ENCODE measurements at regions not wholly inside any gene's neighbourhood (a gene's known extent, or its start where the extent isn't known, plus 50 kb on each side); places are given as distances from the start of the nearest gene placed in this dataset.
"Not testable (repeated sequence)": the region's sequence is repeated elsewhere in the genome, so short reads cannot be mapped to it uniquely, and the experiment has no call there.

GRCh38 chr3:194941956-194942511 lies 256.4 kb downstream of the FAM43A start:
- DNase-seq (no peak), ATAC-seq (no peak)
- Mint-ChIP-seq H3K9me3 (no peaks in the 10 kb centered on the region), H3K36me3 (ENCODE audit: insufficient read depth) (no peaks in the 10 kb centered on the region), H3K4me1 (ENCODE audit: low read depth) (no peaks in the 10 kb centered on the region), H3K27me3 (ENCODE audit: low read depth) (peaks cover 8% of the 10 kb centered on the region), H3K4me3 (no peak overlapping the region)

DNA sequence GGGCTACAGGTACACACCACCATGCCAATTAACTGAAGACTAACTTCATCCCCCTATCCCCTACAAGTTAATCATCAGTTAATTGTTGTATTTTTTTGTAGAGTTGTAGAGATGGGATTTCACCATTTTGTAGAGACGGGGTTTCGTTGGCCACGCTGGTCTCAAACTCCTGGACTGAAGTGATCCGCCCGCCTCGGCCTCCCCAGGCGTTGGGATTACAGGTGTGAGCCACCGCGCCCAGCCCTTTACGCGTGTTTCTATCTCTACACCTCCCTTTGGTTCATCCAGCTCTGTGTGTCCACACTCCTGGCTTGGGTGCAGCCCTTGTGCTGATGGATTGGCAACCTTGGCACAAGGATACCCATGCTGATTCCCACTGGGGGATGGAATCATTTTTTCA lies 258.8 kb downstream of the FAM43A start:
- Mint-ChIP-seq H3K27me3 (ENCODE audit: low read depth) (peaks cover 6% of the 10 kb centered on the region), H3K4me1 (ENCODE audit: low read depth) (no peaks in the 10 kb centered on the region), H3K36me3 (ENCODE audit: insufficient read depth) (no peaks in the 10 kb centered on the region), H3K4me3 (no peak overlapping the region), H3K9me3 (peaks cover 8% of the 10 kb centered on the region)
- DNase-seq (no peak), ATAC-seq (no peak)

DNA sequence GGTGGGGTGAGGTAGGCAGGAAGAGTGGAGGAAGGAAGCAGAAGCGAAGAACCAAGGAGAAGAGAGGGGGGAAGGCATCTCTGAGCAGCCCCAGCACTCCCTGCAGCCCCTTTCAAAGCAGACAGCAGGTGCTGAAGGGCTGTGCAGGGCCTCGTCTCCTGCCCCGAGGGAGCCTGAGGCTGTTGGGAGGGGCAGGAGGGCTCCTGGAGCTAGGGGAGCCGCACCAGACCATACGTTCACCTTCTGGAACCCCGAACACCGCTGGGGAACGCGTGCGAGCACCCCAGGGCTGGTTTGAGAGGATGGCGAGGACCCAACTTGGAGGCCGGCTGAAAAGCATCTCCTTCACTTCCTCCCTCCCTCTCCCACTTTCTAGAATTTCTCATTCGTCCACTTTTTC lies 259.8 kb downstream of the FAM43A start:
- no peak overlapping the region for H3K4me3 Mint-ChIP-seq
- peaks cover 6% of the 10 kb centered on the region for H3K27me3 Mint-ChIP-seq (ENCODE audit: low read depth)
- no peak for DNase-seq
- H3K36me3 Mint-ChIP-seq (ENCODE audit: insufficient read depth), result no peaks in the 10 kb centered on the region
- peaks cover 8% of the 10 kb centered on the region for H3K9me3 Mint-ChIP-seq
- no peaks in the 10 kb centered on the region for H3K4me1 Mint-ChIP-seq (ENCODE audit: low read depth)
- ATAC-seq, result no peak

DNA sequence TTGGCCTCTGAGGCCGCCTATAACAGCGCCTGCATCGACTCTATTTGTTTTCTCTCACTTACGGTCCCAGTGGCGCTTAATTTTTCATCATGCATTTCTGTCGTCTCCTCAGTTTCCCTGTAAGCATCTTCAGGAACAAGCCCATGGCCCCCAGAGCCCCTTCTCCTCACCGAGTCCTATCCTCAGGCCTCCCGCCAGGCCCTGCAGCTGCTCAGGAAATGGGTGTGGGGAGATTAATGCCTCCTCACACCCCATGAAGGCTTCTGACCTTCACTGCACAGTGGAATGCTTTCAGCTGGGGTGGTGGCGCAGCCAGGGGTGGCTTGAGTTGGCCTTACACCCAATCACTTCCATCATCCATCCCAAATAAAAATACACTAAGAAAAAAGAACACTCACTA lies 260.4 kb downstream of the FAM43A start:
- DNase-seq, result no peak
- Mint-ChIP-seq H3K27me3 (ENCODE audit: low read depth) (peaks cover 3% of the 10 kb centered on the region), H3K36me3 (ENCODE audit: insufficient read depth) (no peaks in the 10 kb centered on the region), H3K4me1 (ENCODE audit: low read depth) (no peaks in the 10 kb centered on the region), H3K9me3 (peaks cover 8% of the 10 kb centered on the region), H3K4me3 (no peak overlapping the region)
- no peak for ATAC-seq

DNA sequence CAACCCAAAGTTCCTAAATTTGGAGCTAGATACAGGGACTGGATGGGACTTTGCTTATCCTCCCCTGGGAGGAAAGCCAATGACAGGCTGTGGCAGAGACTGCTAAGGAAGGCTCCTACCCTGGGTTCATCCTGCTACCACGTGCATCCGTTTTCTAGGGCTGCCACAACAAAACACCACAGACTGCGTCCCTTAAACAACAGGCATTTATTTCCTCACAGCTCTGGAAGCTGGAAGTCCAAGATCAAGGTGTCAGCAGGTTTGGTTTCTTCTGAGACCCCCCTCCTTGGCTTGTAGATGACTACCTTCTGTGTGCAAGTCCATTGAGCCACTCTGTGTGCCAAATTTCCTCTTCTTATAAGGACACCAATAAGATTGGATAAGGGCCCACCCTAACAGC lies 263.9 kb downstream of the FAM43A start:
- no peak overlapping the region for H3K4me3 Mint-ChIP-seq
- H3K27me3 Mint-ChIP-seq (ENCODE audit: low read depth), result no peaks in the 10 kb centered on the region
- peaks cover 8% of the 10 kb centered on the region for H3K9me3 Mint-ChIP-seq
- no peak for ATAC-seq
- no peak for DNase-seq
- H3K36me3 Mint-ChIP-seq (ENCODE audit: insufficient read depth), result no peaks in the 10 kb centered on the region
- H3K4me1 Mint-ChIP-seq (ENCODE audit: low read depth), result no peaks in the 10 kb centered on the region

GRCh38 chr3:194950906-194951628 lies 265.4 kb downstream of the FAM43A start:
- Mint-ChIP-seq H3K27me3 (ENCODE audit: low read depth) (no peaks in the 10 kb centered on the region), H3K4me3 (no peak overlapping the region), H3K9me3 (peaks cover 8% of the 10 kb centered on the region), H3K36me3 (ENCODE audit: insufficient read depth) (no peaks in the 10 kb centered on the region), H3K4me1 (ENCODE audit: low read depth) (no peaks in the 10 kb centered on the region)
- DNase-seq, result no peak
- ATAC-seq, result no peak

- H3K9me3 Mint-ChIP-seq; H3K36me3 Mint-ChIP-seq (ENCODE audit: insufficient read depth); H3K4me3 Mint-ChIP-seq; DNase-seq; ATAC-seq; H3K27me3 Mint-ChIP-seq (ENCODE audit: low read depth); H3K4me1 Mint-ChIP-seq (ENCODE audit: low read depth): not testable (repeated sequence)
These were observed 265.9 kb downstream of the FAM43A start for GRCh38 chr3:194951629-194951920.

DNA sequence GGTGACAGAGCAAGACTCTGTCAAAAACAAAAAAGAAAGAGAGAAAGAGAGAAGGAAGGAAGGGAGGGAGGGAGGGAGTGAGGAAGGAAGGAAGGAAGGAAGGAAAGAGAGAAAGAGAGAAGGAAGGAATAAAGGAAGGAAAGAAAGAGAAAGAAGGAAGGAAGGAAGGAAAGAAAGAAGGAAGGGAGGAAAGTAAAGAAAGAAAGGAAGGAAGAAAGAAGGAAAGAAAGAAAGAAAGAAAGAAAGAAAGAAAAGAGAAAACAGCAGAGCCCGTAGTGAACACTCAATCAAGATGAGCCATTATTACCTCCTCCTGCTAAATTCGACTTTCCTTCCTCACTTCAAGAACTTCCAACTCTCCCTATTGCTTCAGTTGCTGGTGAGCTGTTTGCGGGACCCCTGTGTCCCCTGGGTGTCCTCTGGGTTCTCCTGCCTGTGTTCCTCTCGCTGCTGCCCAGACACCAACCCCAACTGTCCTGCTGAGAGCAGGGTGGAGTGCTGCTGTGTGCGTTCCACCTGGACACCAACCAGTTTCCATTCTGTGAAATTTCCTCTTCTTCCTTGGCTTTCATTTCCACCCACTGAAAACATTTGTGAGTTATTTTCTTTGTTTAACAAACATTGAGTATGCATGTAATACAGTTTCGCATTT lies 266.4 kb downstream of the FAM43A start:
- no peak for DNase-seq
- no peak overlapping the region for H3K4me3 Mint-ChIP-seq
- H3K4me1 Mint-ChIP-seq (ENCODE audit: low read depth), result no peaks in the 10 kb centered on the region
- no peaks in the 10 kb centered on the region for H3K27me3 Mint-ChIP-seq (ENCODE audit: low read depth)
- ATAC-seq, result no peak
- H3K9me3 Mint-ChIP-seq, result peaks cover 8% of the 10 kb centered on the region
- H3K36me3 Mint-ChIP-seq (ENCODE audit: insufficient read depth), result no peaks in the 10 kb centered on the region

DNA sequence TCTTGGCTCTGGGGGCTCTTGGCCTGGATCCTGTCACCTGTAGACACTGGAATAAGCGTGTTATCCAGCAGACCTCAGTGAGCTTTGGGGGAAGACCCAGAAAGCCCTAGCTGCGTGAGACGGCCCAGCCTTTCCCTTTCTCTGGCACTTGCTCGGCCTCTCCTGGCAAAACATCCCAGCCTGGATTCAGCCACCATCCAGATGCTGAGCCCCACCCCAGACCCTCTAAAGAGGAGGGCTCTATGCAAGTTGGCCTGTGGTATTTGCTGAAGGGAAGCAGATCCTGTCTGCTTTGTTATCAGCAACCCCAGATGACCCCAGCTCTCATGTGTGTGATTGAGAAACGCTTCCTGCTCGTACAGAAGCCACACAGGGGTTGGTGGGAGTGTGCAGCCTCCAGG lies 267.2 kb downstream of the FAM43A start:
- ATAC-seq (no peak), DNase-seq (no peak)
- no peaks in the 10 kb centered on the region for H3K27me3 Mint-ChIP-seq (ENCODE audit: low read depth)
- H3K36me3 Mint-ChIP-seq (ENCODE audit: insufficient read depth), result no peaks in the 10 kb centered on the region
- H3K4me1 Mint-ChIP-seq (ENCODE audit: low read depth), result no peaks in the 10 kb centered on the region
- H3K9me3 Mint-ChIP-seq, result peaks cover 2% of the 10 kb centered on the region
- no peak overlapping the region for H3K4me3 Mint-ChIP-seq

DNA sequence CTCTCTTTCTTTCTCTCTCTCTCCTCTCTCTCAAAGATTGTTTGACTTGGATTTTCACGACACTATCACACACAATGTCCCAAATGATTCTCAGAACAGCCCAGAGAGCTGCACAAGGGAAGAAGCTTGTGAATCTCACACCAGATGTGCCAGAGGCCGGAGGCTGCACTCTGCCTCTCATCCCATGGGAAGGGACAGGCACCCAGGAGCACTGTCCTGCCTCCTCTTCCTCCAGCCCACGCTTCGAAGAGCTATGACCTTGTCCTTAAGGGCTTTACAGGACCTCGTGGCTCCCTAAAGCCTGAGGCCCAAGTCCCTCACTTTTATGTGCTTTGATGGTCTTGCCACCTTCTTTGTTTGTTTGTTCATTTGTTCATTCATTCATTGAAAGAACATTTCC lies 267.6 kb downstream of the FAM43A start:
- H3K4me3 Mint-ChIP-seq, result no peak overlapping the region
- no peaks in the 10 kb centered on the region for H3K27me3 Mint-ChIP-seq (ENCODE audit: low read depth)
- H3K36me3 Mint-ChIP-seq (ENCODE audit: insufficient read depth), result no peaks in the 10 kb centered on the region
- no peak for ATAC-seq
- no peaks in the 10 kb centered on the region for H3K4me1 Mint-ChIP-seq (ENCODE audit: low read depth)
- peaks cover 2% of the 10 kb centered on the region for H3K9me3 Mint-ChIP-seq
- no peak for DNase-seq

GRCh38 chr3:194955546-194955945 lies 269.9 kb downstream of the FAM43A start:
- ATAC-seq, result no peak

GRCh38 chr3:194955979-194956696 lies 270.5 kb downstream of the FAM43A start:
- Mint-ChIP-seq H3K27me3 (ENCODE audit: low read depth) (no peaks in the 10 kb centered on the region), H3K9me3 (no peaks in the 10 kb centered on the region), H3K4me1 (ENCODE audit: low read depth) (no peaks in the 10 kb centered on the region), H3K36me3 (ENCODE audit: insufficient read depth) (no peaks in the 10 kb centered on the region), H3K4me3 (no peak overlapping the region)
- no peak for DNase-seq
- no peak for ATAC-seq

More at GRCh38 chr3:194955546-194955945, 269.9 kb downstream of the FAM43A start:
- H3K36me3 Mint-ChIP-seq (ENCODE audit: insufficient read depth), result no peaks in the 10 kb centered on the region
- H3K9me3 Mint-ChIP-seq, result no peaks in the 10 kb centered on the region
- no peaks in the 10 kb centered on the region for H3K27me3 Mint-ChIP-seq (ENCODE audit: low read depth)
- no peak for DNase-seq
- H3K4me1 Mint-ChIP-seq (ENCODE audit: low read depth), result no peaks in the 10 kb centered on the region
- H3K4me3 Mint-ChIP-seq, result no peak overlapping the region

DNA sequence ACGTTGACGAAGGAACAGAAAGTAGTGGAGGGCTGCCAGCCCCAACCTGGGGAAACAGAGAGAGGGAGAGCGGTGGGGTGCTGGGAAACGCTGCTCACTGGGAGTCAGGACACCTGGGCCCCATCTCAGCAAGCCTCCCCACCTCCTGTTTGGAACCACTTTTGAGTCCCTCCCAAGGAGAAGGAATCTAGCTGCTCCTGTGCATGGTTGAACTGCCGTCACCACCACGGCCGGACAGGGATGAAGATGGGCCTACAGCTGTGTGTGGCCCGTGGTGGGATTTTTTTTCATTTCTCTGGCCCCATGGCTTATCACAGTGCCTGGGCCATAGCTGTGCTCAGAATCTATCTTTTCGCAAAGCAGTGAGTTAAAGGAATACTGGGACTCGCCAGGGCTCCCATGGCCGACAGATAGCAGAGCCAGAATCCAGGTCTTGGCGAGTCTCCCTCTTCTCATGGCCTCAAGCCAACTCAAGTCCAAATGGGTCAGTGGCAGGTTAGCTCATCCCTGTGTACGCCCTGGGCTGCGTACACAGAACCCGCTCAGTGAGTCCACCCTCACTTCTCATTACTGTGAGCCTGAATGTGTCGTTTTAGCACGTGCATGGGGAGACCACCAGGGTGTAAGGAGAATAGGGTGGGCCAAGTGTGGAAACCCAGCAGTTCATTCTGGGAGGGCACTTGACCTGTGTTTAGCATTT lies 271.2 kb downstream of the FAM43A start:
- no peak overlapping the region for H3K4me3 Mint-ChIP-seq
- H3K27me3 Mint-ChIP-seq (ENCODE audit: low read depth), result no peaks in the 10 kb centered on the region
- no peak for DNase-seq

DNA sequence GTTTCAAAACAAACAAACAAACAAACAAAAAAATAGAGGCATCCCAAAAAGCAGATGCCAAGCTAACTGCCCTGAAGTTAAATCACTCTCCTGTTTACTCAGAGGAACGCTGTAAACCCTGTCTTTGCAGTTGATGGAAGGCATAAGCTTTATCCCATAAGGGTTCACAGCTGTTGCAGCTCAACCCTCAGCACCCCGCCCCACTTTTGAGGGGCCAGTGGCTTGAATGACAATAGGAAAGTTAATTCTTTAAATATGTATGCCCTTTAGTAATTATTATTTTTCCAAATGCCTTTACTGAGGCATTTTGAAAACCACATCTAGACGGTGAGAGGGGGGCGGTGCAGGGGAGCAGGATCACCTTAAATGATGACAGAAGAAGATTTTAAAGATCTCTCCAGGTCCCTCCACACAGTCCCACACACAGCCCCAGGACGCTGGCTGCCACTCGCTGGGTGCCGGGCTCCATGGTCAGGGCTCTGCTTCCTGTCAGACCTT lies 272.1 kb downstream of the FAM43A start:
- Mint-ChIP-seq H3K27me3 (ENCODE audit: low read depth) (no peaks in the 10 kb centered on the region), H3K4me3 (no peak overlapping the region), H3K4me1 (ENCODE audit: low read depth) (no peaks in the 10 kb centered on the region), H3K36me3 (ENCODE audit: insufficient read depth) (no peaks in the 10 kb centered on the region), H3K9me3 (no peaks in the 10 kb centered on the region)
- ATAC-seq (no peak), DNase-seq (no peak)

More for the DNA sequence above, 271.2 kb downstream of the FAM43A start:
- Mint-ChIP-seq H3K9me3 (no peaks in the 10 kb centered on the region), H3K4me1 (ENCODE audit: low read depth) (no peaks in the 10 kb centered on the region), H3K36me3 (ENCODE audit: insufficient read depth) (no peaks in the 10 kb centered on the region)
- ATAC-seq, result no peak

All from activated T-cell treated with anti-CD3 and anti-CD28 coated beads, Interleukin-2, amount 50 U/mL, for 4 hours (primary cell).